MV-4-11 (cell line): ENCODE measurements at regions not wholly inside any gene's neighbourhood (a gene's known extent, or its start where the extent isn't known, plus 50 kb on each side); places are given as distances from the start of the nearest gene placed in this dataset.
A peak's percentile ranks its signal among the peaks of the same experiment; 100 is the strongest.

ENCODE experiments used
- DNase-seq: peaks from one replicate; lab custom pipeline; 2025; lab: John Stamatoyannopoulos, UW

DNA sequence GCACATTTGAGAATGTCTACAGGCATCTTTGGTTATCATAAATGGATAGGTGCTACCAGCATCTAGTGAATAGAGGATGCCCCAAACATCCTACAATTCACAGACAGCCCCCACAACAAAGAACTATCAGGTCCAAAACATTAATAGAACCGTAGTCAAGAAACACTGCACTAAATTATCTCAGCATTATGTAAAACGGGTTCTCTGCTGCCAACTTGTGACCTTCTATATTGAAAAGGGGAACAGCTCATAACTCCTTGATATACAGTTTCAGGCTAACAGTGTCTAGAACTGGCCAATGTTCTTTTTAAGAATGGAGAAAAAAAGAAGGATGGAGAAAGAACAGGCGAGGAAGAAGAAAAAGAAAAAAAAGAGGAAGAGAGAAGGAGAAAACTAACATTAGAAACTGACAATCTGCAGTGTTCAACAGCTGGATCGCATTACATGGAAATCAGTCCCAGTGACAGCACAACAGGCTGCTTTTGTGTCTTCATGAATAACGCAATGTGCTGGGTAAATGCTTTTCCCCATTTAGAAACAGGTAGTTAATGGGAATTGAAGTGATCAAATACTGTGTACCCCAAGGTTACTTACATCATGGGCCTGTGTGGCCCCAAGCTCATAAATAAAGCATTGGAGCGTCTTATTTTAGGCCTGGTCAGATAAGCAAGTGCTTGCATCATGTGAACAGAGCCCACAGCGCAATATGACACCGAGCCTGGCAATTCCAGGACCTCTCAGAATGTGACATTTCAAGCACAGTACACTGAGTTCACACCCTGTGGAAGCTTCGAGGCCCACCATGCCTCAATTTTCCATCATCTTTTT is 339.5 kb downstream of the DHX15 start:
- DNase-seq = peak; percentile 53

- DNase-seq = no peak
These were observed 340.7 kb downstream of the DHX15 start for GRCh38 chr4:24243641-24244040.

- DNase-seq = no peak
These were observed 342.8 kb downstream of the DHX15 start for GRCh38 chr4:24241511-24241910.

DNA sequence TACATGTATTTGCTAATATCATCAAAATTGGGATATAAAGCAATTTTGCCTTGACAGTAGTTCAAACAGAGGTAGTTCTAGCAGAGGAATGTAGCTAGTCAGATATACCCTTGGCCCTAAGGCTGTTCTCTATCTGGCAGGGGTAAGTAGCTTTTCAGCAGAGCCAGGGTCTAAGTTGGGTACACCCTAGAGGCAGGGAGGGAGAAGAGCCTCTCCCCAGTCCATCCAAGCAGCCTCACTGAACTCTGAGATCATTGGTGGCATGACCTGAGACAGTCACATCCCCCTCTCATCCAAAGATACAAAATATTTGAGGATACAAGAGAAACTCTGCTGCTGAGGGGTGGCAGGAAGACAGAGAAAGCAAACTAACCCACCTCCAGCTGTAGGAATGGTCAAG is 343.7 kb downstream of the DHX15 start:
- no peak for DNase-seq

- DNase-seq = no peak
These were observed 346.6 kb downstream of the DHX15 start for GRCh38 chr4:24237709-24238108.

DNA sequence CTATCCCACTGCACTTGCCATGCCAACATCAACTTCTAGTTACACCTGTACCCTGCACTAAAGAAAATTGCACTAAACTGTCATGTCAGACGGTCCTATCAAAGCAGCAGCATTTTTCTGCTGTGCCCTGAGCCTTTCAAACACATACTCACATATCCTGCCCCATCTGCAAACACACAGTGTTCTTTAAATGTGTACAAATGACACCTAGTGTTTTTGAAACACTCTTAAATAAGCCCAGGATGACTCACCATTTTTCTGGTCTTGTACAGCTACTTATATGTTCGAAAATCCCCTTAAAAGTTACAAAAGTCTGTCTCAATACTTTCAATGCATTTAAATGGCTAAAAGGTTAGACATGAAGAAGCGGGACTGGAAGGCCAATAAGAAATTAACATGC is 346.7 kb upstream of the PPARGC1A start:
- DNase-seq = no peak

DNA sequence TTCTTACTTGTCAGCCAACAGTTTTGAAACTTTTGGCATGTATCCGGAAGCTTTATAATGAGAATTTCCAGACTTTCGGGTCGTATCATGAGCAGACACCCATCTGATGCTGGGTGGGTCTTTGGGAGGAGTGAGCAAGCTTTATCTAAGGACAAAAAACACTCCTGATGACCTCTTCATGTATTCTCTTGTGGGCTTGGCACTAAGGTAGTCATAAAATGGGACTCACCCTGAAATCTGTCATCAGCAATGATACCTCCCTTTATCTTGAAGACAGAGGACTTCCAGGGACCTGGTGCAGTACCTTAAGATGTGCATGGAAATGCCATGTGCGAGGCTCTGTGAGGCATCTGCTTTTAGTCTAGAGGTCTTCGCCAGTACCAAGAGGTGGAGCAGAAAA is 346.3 kb upstream of the PPARGC1A start:
- no peak for DNase-seq

- DNase-seq = no peak
These were observed 345.8 kb upstream of the PPARGC1A start for GRCh38 chr4:24235618-24236017.

GRCh38 chr4:24234288-24234848 is 344.5 kb upstream of the PPARGC1A start:
- no peak for DNase-seq

- no peak for DNase-seq
These were observed 341.1 kb upstream of the PPARGC1A start for GRCh38 chr4:24230955-24231354.

DNA sequence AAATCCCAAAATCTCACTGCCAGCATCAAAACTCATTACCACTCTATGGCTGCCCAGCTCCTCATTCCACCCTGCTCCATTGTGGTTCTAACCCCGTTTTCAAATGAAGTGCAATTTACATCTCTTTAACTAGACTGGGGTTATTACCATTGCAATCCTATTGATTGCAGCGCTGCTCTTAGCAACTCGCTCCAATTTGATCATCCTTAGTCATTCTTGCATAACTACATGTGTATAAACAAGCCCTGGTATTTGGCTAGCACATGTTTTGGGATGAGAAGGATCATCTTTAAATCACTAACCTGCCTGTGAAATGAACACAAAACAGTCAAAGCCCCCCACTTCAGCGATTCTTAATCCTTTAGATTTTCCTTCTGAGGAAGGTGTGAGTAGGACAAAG is 340.1 kb upstream of the PPARGC1A start:
- no peak for DNase-seq

- no peak for DNase-seq
These were observed 338.8 kb upstream of the PPARGC1A start for GRCh38 chr4:24228692-24229091.

DNA sequence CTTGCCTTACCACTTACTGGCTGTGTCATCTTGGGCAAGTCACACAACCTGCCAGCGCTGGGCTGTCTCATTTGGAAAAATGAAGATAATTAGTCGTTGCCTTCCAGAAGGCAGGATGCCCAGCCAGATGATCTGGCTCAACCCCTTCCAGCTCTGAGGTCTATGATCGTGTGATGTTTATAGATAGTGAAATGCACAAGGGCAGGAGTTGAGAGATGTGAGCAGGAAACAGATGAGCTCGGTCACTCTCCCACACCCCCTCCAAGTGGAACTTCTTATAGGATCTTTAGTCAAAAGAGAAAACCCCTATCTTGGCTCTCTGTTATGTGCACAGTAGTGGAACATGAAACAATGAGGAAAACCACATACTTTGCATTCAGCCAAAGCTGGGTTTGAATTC is 336.8 kb upstream of the PPARGC1A start:
- no peak for DNase-seq

DNA sequence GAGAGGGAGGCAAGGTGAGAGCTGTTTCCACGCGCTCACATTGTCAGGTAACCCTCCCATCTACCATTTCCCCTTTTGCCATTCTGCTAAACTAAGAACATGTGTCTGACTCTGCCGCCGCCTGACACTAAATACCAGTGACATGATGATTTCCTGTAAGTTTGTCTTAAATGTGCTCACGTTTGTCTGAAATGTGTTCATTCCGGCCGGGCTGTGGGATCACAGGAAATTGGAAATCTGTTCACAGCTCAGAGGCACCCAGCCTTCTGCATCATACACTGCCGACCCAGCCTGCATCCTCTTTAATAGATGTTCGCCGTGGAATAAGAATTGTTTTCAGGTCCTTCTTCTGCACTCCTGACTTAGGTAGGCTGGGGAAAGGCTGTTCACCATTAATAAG is 336.2 kb upstream of the PPARGC1A start:
- no peak for DNase-seq

- no peak for DNase-seq
These were observed 334.6 kb upstream of the PPARGC1A start for GRCh38 chr4:24224446-24224845.

- no peak for DNase-seq
These were observed 329.4 kb upstream of the PPARGC1A start for GRCh38 chr4:24219209-24219608.

DNA sequence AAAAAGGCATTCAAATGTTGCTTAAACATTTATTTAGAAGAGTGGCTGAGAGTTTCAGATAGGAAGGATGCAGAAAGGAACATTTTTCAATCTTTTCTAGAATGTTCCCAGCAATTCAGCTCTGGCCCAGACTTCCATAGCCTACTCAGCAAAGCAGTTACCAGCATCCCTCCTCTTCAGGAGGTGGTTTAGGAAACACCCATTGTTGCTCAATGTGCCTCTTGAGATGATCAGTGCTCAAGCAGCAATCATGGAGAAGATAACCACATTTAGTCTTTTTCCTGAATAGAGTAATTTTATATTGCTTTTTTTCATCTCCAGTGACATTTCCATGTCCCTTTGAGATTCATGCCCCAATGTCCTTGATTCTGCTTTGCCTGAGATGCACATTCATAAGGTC is 328.7 kb upstream of the PPARGC1A start:
- DNase-seq = no peak

GRCh38 chr4:24214796-24215195 is 324.9 kb upstream of the PPARGC1A start:
- DNase-seq = no peak

DNA sequence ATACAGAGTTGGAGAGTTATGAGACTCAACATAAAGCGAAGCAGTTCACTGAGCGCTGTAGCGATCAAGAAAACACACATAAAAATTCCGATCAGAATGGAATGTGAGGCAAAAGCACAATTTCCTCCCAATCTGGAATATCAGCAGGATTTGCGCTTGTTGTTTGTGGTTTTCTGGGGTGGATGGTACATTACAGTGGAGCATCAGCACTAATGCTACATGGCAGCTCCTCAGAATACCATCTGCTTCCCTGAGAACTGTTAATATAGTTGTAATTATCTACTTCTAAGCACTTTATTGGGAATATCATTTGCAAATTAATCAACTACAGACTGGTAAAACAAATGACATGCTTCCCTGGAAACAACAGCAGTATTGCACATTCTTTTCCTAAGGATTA is 324.1 kb upstream of the PPARGC1A start:
- DNase-seq = no peak

DNA sequence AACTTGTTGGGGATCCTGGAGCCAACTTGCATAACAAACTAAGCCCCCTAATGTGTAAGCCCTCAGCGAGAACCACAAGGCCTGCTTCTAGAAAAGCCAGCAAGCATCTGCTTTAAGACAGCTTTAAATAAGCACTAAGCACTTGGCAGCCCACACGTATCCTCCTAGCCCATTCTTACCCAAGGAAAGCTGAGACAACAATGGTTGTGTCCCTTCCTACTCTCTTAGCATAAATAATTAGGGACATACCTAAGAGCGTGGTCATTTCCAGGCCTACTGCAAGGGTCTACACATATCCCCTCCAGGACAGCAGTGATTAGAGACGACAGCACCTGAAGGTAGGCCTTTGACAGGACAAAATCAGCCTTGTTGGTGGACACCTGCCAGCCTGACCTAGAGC is 322.8 kb upstream of the PPARGC1A start:
- DNase-seq = peak; percentile 39

DNA sequence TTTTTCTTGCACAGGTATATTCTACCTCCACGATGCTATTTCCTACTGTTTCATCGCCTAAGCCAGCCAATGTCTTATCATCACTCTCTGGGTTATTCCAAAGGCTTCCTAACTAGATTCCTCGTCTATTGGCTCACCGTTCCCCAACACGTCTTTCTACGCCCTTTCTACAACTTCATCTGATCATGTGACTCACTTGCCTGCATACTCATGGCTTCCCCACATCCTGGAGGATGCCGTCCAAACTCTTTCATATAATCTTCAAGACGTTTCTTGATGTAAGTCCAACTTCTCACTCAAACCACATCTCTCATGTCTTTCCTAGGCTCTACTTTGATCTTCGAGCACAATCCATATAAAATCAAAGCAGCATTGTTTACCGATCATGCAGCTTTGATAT is 322.0 kb upstream of the PPARGC1A start:
- DNase-seq = no peak

GRCh38 chr4:24210332-24210902 is 320.6 kb upstream of the PPARGC1A start:
- peak; percentile 72 for DNase-seq

DNA sequence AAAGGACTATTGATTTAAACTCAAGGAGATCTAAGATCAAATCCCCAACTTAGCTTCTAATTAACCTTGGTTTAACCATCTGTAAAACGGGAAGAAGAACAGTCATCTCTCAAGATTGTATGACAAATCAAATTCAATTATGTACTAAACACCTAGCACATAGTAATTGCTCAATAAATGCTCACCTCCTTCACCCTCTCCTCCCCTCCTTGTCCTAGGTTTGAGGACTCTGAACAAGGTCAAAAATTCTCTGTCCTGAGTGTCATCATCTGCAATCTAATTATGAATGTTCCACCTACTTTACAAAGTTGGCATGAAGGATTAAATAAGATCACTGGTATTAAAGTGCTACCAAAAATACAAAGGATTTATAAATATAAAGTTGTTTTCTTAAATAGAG is 320.1 kb upstream of the PPARGC1A start:
- no peak for DNase-seq

DNA sequence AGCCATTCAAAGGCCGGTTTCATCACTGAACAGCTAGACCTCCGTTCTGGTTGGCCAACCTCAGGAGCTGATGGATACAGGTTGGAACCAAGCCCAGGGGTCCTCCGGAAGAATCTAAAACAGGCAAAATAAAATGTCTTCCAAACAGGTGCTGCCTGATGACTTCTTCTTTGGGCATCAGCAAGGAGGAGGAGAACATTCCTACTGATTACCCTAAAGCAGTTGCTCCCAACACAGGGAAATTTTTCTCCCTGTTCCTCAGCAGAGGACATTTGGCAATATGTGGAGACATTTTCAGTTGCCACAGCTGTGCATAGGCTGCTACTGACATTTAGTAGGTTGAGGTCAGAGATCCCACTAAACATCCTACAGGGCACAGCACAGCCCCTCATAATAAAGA is 319.3 kb upstream of the PPARGC1A start:
- DNase-seq = no peak
